GM23338 (cell line): ENCODE measurements at regions not wholly inside any gene's neighbourhood (a gene's known extent, or its start where the extent isn't known, plus 50 kb on each side); places are given as distances from the start of the nearest gene placed in this dataset.

ENCODE experiments used
- ATAC-seq: fragments of 200-7000 bp; cut with Tn5 transposase; 3 replicates; pipeline ENCODE4 v1.9.1; 2020
- DNase-seq: peaks from one replicate; pipeline ENCODE4 v3.0.0-alpha.2; 2015; ENCODE audit warnings: low spot score
- H2AFZ ChIP-seq: fragments of 200-600 bp; sonication (generic); 2 replicates; pipeline ENCODE4 v1.8.0; 2016; ENCODE audit warnings: antibody characterized with exemption, mild to moderate bottlenecking, moderate library complexity
- H3F3A ChIP-seq: fragments of 200-600 bp; sonication (generic); replicated peaks from 2 replicates; pipeline ENCODE4 v1.8.0; 2017; ENCODE audit warnings: antibody characterized with exemption, mixed run types, low read depth
- H3K27ac ChIP-seq: fragments of 200-600 bp; sonication (generic); 2 replicates; pipeline ENCODE4 v1.6.1; 2016; ENCODE audit warnings: low read depth
- H3K27me3 ChIP-seq: fragments of 200-600 bp; sonication (generic); 2 replicates; pipeline ENCODE4 v1.8.0; 2016; ENCODE audit warnings: mild to moderate bottlenecking, mixed run types, moderate library complexity; ENCODE audit not compliant: insufficient read depth
- H3K36me3 ChIP-seq: fragments of 200-600 bp; sonication (generic); 2 replicates; pipeline ENCODE4 v1.8.0; 2016; ENCODE audit warnings: mild to moderate bottlenecking; ENCODE audit not compliant: insufficient read depth
- H3K4me1 ChIP-seq: fragments of 200-600 bp; sonication (generic); 2 replicates; pipeline ENCODE4 v1.8.0; 2016; ENCODE audit warnings: mild to moderate bottlenecking, moderate library complexity; ENCODE audit not compliant: insufficient read depth
- H3K4me2 ChIP-seq: fragments of 200-600 bp; sonication (generic); 2 replicates; pipeline ENCODE4 v1.7.1; 2017; ENCODE audit warnings: mixed run types
- H3K4me3 ChIP-seq: fragments of 200-600 bp; sonication (generic); 2 replicates; pipeline ENCODE4 v1.6.1; 2016; ENCODE audit warnings: mixed run types
- H3K79me2 ChIP-seq: fragments of 200-600 bp; sonication (generic); replicated peaks from 2 replicates; pipeline ENCODE4 v1.8.0; 2017; ENCODE audit warnings: mild to moderate bottlenecking; ENCODE audit not compliant: insufficient read depth
- H3K9me2 ChIP-seq: fragments of 200-600 bp; sonication (generic); 2 replicates; pipeline ENCODE4 v1.8.0; 2017; ENCODE audit not compliant: insufficient read depth
- H4K20me1 ChIP-seq: fragments of 200-600 bp; sonication (generic); replicated peaks from 2 replicates; pipeline ENCODE4 v1.8.0; 2017; ENCODE audit warnings: mild to moderate bottlenecking; ENCODE audit not compliant: insufficient read depth
- H3K27ac Mint-ChIP-seq: 2 replicates; pipeline ENCODE4 v1.8.0; 2020; ENCODE audit warnings: inconsistent platforms, mild to moderate bottlenecking, moderate library complexity, mixed read lengths
- H3K27me3 Mint-ChIP-seq: 3 replicates; pipeline ENCODE4 v1.8.0; 2022; ENCODE audit warnings: low read depth, mild to moderate bottlenecking, moderate library complexity, mixed read lengths, inconsistent platforms; ENCODE audit not compliant: insufficient read depth, poor library complexity
- H3K36me3 Mint-ChIP-seq: 3 replicates; pipeline ENCODE4 v1.8.0; 2021; ENCODE audit warnings: low read depth, mild to moderate bottlenecking, inconsistent platforms, moderate library complexity, mixed read lengths
- H3K4me1 Mint-ChIP-seq: 3 replicates; pipeline ENCODE4 v1.8.0; 2020; ENCODE audit warnings: mild to moderate bottlenecking, inconsistent platforms, mixed read lengths
- H3K4me3 Mint-ChIP-seq: 3 replicates; pipeline ENCODE4 v1.8.0; 2021; ENCODE audit warnings: moderate library complexity, mild to moderate bottlenecking, inconsistent platforms, mixed read lengths
- H3K9me3 Mint-ChIP-seq: 3 replicates; pipeline ENCODE4 v1.8.0; 2020; ENCODE audit warnings: moderate library complexity, mild to moderate bottlenecking, inconsistent platforms, mixed read lengths
- CREB1 ChIP-seq: fragments of 250-450 bp; sonication (Bioruptor Pico); IDR thresholded peaks from 2 replicates; pipeline ENCODE4 v1.5.0; 2020; ENCODE audit warnings: low read depth, mild to moderate bottlenecking, moderate library complexity
- CTCF ChIP-seq, 2 experiments: fragments of 200-600 bp in 1 of 2; sonication (generic) in 1 of 2; conservative IDR thresholded peaks; 2 replicates each; pipeline versions ENCODE4 v1.5.1 to v1.6.1; 2016 to 2017; ENCODE audit warnings: antibody characterized with exemption in 2 of 2, low read depth in 2 of 2, mild to moderate bottlenecking in 2 of 2, moderate library complexity in 1 of 2
- ETS1 ChIP-seq: IDR thresholded peaks from 2 replicates; pipeline ENCODE4 v1.6.1; 2016; ENCODE audit warnings: antibody characterized with exemption
- EZH2 ChIP-seq: fragments of 200-600 bp; sonication (generic); IDR thresholded peaks from one replicate; pipeline ENCODE4 v1.8.0; 2017; ENCODE audit warnings: antibody characterized with exemption, mild to moderate bottlenecking, low read depth; ENCODE audit not compliant: unreplicated experiment
- EZH2phosphoT487 ChIP-seq: fragments of 200-600 bp; sonication (generic); IDR thresholded peaks from one replicate; pipeline ENCODE4 v1.8.1; 2018; ENCODE audit warnings: antibody characterized with exemption; ENCODE audit not compliant: unreplicated experiment
- JUNB ChIP-seq: IDR thresholded peaks from one replicate; pipeline ENCODE4 v1.6.1; 2016; ENCODE audit warnings: antibody characterized with exemption; ENCODE audit not compliant: unreplicated experiment
- NANOG ChIP-seq: IDR thresholded peaks from 2 replicates; pipeline ENCODE4 v1.6.1; 2016; ENCODE audit warnings: antibody characterized with exemption, borderline replicate concordance
- POLR2AphosphoS5 ChIP-seq: IDR thresholded peaks from 2 replicates; pipeline ENCODE4 v1.6.1; 2016; ENCODE audit warnings: antibody characterized with exemption, low read depth
- STAT1 ChIP-seq: IDR thresholded peaks from one replicate; pipeline ENCODE4 v1.6.1; 2016; ENCODE audit warnings: antibody characterized with exemption; ENCODE audit not compliant: unreplicated experiment
- ZNF114 ChIP-seq: fragments of 250-450 bp; sonication (Bioruptor Pico); IDR thresholded peaks from 2 replicates; pipeline ENCODE4 v1.5.0; 2020; ENCODE audit warnings: mild to moderate bottlenecking, moderate library complexity
- ZNF331 ChIP-seq: fragments of 250-450 bp; sonication (Bioruptor Pico); IDR thresholded peaks from 2 replicates; pipeline ENCODE4 v1.5.0; 2020; ENCODE audit warnings: low read depth, mild to moderate bottlenecking, moderate library complexity
- ZNF462 ChIP-seq: fragments of 250-450 bp; sonication (Bioruptor Pico); IDR thresholded peaks from 2 replicates; pipeline ENCODE4 v1.5.0; 2020; ENCODE audit warnings: mild to moderate bottlenecking, moderate library complexity

GRCh38 chrX:129092757-129093156 lies 430.5 kb downstream of the SMARCA1 start:
- no peaks in the 10 kb centered on the region for H4K20me1 ChIP-seq
- no peaks in the 10 kb centered on the region for H3F3A ChIP-seq
- H3K27me3 ChIP-seq = no peaks in the 10 kb centered on the region
- H3K27me3 Mint-ChIP-seq = no peaks in the 10 kb centered on the region
- no peaks in the 10 kb centered on the region for H3K9me3 Mint-ChIP-seq
- peak overlapping the region; percentile 58 for H3K4me3 Mint-ChIP-seq
- 0 out of 2 replicates have a peak overlapping the region, but pooled peaks have one; percentile 62 for H3K4me2 ChIP-seq
- H3K27ac Mint-ChIP-seq = peak overlapping the region; percentile 97; the same call in 1 of the 2 replicates
- no peak overlapping the region for H2AFZ ChIP-seq
- H3K4me1 Mint-ChIP-seq = peaks cover 39% of the 10 kb centered on the region
- no peak for ATAC-seq
- H3K4me3 ChIP-seq = no peak overlapping the region
- TF ChIP-seq JUNB (no peak), NANOG (no peak), ETS1 (no peak), STAT1 (no peak), CREB1 (no peak)
- H3K4me1 ChIP-seq = peaks cover 24% of the 10 kb centered on the region
- 0 out of 2 replicates have a peak, but pooled peaks cover 6% of the 10 kb centered on the region for H3K9me2 ChIP-seq
- peaks cover 21% of the 10 kb centered on the region; the same call in 2 of the 3 replicates for H3K36me3 Mint-ChIP-seq
- no peak for DNase-seq
- no peaks in the 10 kb centered on the region for H3K36me3 ChIP-seq
- H3K27ac ChIP-seq = peak overlapping the region; percentile 99
- H3K79me2 ChIP-seq = no peaks in the 10 kb centered on the region; the same call in none of the 2 replicates

GRCh38 chrX:129092242-129092641 lies 431.0 kb downstream of the SMARCA1 start:
- H3K4me1 Mint-ChIP-seq = peaks cover 39% of the 10 kb centered on the region

More at GRCh38 chrX:129092242-129092641, 431.0 kb downstream of the SMARCA1 start:
- Mint-ChIP-seq H3K9me3 (no peaks in the 10 kb centered on the region; the same call in 2 of the 3 replicates), H3K36me3 (peaks cover 20% of the 10 kb centered on the region), H3K27me3 (no peaks in the 10 kb centered on the region), H3K4me3 (peak overlapping the region; percentile 58), H3K27ac (peak overlapping the region; percentile 97)
- DNase-seq (no peak), ATAC-seq (no peak)
- TF ChIP-seq CTCF (conservative IDR thresholded peaks at IDR 0.05; ENCODE audit: low read depth in 2 of 2) (no peak), ZNF462 (CRISPR knock-in tag) (no peak), EZH2phosphoT487 (no peak), JUNB (no peak), ETS1 (no peak), ZNF331 (CRISPR knock-in tag) (no peak), POLR2AphosphoS5 (no peak), CREB1 (no peak), EZH2 (no peak), ZNF114 (CRISPR knock-in tag) (no peak), STAT1 (no peak)
- H4K20me1 ChIP-seq = no peaks in the 10 kb centered on the region
- 0 out of 2 replicates have a peak, but pooled peaks cover 6% of the 10 kb centered on the region for H3K9me2 ChIP-seq
- no peaks in the 10 kb centered on the region for H3F3A ChIP-seq
- no peak overlapping the region for H2AFZ ChIP-seq
- no peaks in the 10 kb centered on the region for H3K27me3 ChIP-seq
- H3K79me2 ChIP-seq = no peaks in the 10 kb centered on the region; the same call in none of the 2 replicates
- H3K36me3 ChIP-seq = no peaks in the 10 kb centered on the region
- peak overlapping the region; percentile 42 for H3K4me3 ChIP-seq
- H3K27ac ChIP-seq = peak overlapping the region; percentile 99
- peaks cover 24% of the 10 kb centered on the region for H3K4me1 ChIP-seq
- H3K4me2 ChIP-seq = peak overlapping the region; percentile 62
